Gastrocnemius medialis (tissue), 4 donors: ENCODE measurements at regions not wholly inside any gene's neighbourhood (a gene's known extent, or its start where the extent isn't known, plus 50 kb on each side); places are given as distances from the start of the nearest gene placed in this dataset.

Source experiments
- ATAC-seq, 2 donors: fragments of 150-250 bp; one replicate each; pipeline ENCODE4 v1.9.1; 2016
- DNase-seq, 2 donors: peaks; one replicate each; pipeline ENCODE4 v3.0.0-alpha.2; 2019
- H3K27ac ChIP-seq, 4 donors: fragments of 200-600 bp; sonication (generic); 1 replicate in 1 of 4; 2 replicates in 3 of 4; pipeline ENCODE4 v1.5.1; 2016 to 2018; ENCODE audit warnings: mild to moderate bottlenecking in 2 of 4, moderate library complexity in 1 of 4
- H3K27me3 ChIP-seq, 3 donors: fragments of 200-600 bp; sonication (generic) in 2 of 3; 1 replicate in 1 of 3; 2 replicates in 2 of 3; pipeline versions ENCODE4 v1.5.1 to v1.6.0; 2016 to 2019; ENCODE audit warnings: mild to moderate bottlenecking in 1 of 3, moderate library complexity in 1 of 3
- H3K36me3 ChIP-seq, 2 donors: fragments of 200-600 bp; sonication (generic) in 1 of 2; one replicate each; pipeline ENCODE4 v1.5.1; 2017 to 2018
- H3K4me1 ChIP-seq, 2 donors: fragments of 200-600 bp; sonication (generic) in 1 of 2; one replicate each; pipeline ENCODE4 v1.5.1; 2016 to 2017; ENCODE audit warnings: mild to moderate bottlenecking in 2 of 2
- H3K4me3 ChIP-seq, 4 donors: fragments of 200-600 bp; sonication (generic) in 3 of 4; 1 replicate in 1 of 4; 2 replicates in 3 of 4; pipeline ENCODE4 v1.5.1; 2016 to 2019; ENCODE audit warnings: mild to moderate bottlenecking in 2 of 4
- H3K9me3 ChIP-seq, 3 donors: fragments of 200-600 bp; sonication (generic) in 2 of 3; 1 replicate in 1 of 3; 2 replicates in 2 of 3; pipeline ENCODE4 v1.5.1; 2016 to 2019
- POLR2A ChIP-seq, 2 donors: fragments of 450-650 bp; IDR thresholded peaks; one replicate each; pipeline ENCODE4 v1.6.1; 2017; ENCODE audit warnings: antibody characterized with exemption in 2 of 2, mild to moderate bottlenecking in 2 of 2, moderate library complexity in 2 of 2
- in situ Hi-C, 4 donors: fragments of 200-750 bp; cut with MboI; loops; one replicate each; pipeline versions ENCODE4 v1.15.0 to v1.8.0; 2017; ENCODE audit warnings: low sequenced_read_pairs in 4 of 4
- intact Hi-C: fragments of 100-400 bp; cut with DNase I; formaldehyde crosslinking; loops from one replicate; pipeline ENCODE4 v1.15.1; 2023; ENCODE audit warnings: low total_unique reads
- TF ChIP-seq, protein P1 (sequence below), 5 experiments: fragments of 450-650 bp in 3 of 5; fragments of 200-600 bp in 2 of 5; sonication (generic) in 2 of 5; IDR thresholded peaks in 4 of 5; conservative IDR thresholded peaks in 1 of 5; 1 replicate in 4 of 5; 2 replicates in 1 of 5; pipeline ENCODE4 v1.5.1; 2016 to 2019; ENCODE audit warnings: antibody characterized with exemption in 5 of 5, mild to moderate bottlenecking in 3 of 5, moderate library complexity in 3 of 5

DNA sequence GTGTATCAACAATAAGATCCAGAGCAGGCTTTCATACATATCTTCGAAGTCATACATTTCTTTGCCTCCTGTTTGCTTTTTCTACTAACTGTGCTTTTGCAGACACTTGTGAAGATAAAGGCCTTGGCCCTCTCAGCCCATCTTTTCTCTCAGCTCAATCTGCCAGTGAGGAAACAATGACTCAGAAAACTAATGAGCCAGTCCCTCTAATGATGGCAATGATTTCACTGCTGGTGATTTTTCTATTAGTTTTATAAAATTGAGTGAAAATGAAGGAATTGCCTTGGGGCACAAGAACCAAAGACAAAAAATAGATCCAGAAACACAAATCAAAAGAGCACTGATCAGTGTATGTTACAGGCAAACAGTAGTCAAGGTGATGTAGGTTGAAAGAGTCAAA lies 167.7 kb upstream of the PPP2R2B start:
- intact Hi-C loops, result no loop called here
- no peak for TF ChIP-seq POLR2A (IDR thresholded peaks at IDR 0.05)
- TF ChIP-seq, protein P1, sequence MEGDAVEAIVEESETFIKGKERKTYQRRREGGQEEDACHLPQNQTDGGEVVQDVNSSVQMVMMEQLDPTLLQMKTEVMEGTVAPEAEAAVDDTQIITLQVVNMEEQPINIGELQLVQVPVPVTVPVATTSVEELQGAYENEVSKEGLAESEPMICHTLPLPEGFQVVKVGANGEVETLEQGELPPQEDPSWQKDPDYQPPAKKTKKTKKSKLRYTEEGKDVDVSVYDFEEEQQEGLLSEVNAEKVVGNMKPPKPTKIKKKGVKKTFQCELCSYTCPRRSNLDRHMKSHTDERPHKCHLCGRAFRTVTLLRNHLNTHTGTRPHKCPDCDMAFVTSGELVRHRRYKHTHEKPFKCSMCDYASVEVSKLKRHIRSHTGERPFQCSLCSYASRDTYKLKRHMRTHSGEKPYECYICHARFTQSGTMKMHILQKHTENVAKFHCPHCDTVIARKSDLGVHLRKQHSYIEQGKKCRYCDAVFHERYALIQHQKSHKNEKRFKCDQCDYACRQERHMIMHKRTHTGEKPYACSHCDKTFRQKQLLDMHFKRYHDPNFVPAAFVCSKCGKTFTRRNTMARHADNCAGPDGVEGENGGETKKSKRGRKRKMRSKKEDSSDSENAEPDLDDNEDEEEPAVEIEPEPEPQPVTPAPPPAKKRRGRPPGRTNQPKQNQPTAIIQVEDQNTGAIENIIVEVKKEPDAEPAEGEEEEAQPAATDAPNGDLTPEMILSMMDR (IDR thresholded peaks at IDR 0.05 in 4 of 5, conservative IDR thresholded peaks at IDR 0.05 in 1 of 5), result no peak
- in situ Hi-C loops, result no loop called here

DNA sequence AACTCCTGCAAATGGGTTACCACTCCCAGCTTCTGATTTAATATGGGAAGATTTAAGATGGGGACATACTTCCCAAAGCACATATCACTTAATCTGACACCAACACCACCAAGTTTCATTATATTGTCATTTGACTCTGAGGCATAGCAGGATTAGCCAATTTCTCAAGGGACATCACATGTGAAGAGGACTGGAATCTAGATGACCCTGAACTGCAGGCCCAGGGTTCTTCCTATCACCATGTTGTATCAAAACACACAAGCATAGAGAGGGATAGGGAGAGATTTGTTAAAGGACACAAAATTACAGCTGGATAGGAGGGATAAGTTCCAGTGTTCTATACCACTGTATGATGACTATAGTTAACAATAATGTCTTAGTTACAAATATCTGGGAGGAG lies 168.3 kb upstream of the PPP2R2B start:
- DNase-seq (no peak), ATAC-seq (no peak)
- intact Hi-C loops, result no loop called here
- TF ChIP-seq, protein P1 (IDR thresholded peaks at IDR 0.05 in 4 of 5, conservative IDR thresholded peaks at IDR 0.05 in 1 of 5), result no peak
- TF ChIP-seq POLR2A (IDR thresholded peaks at IDR 0.05), result no peak
- Histone ChIP-seq H3K9me3 (no peaks in the 10 kb centered on the region), H3K4me3 (no peak overlapping the region), H3K27ac (no peak overlapping the region), H3K36me3 (no peaks in the 10 kb centered on the region), H3K27me3 (no peaks in the 10 kb centered on the region), H3K4me1 (no peaks in the 10 kb centered on the region)
- in situ Hi-C loops, result no loop called here

More for the DNA sequence above, 167.7 kb upstream of the PPP2R2B start:
- Histone ChIP-seq H3K4me1 (no peaks in the 10 kb centered on the region), H3K27ac (no peak overlapping the region), H3K9me3 (no peaks in the 10 kb centered on the region), H3K36me3 (no peaks in the 10 kb centered on the region), H3K4me3 (no peak overlapping the region), H3K27me3 (no peaks in the 10 kb centered on the region)
- no peak for DNase-seq
- ATAC-seq, result no peak

DNA sequence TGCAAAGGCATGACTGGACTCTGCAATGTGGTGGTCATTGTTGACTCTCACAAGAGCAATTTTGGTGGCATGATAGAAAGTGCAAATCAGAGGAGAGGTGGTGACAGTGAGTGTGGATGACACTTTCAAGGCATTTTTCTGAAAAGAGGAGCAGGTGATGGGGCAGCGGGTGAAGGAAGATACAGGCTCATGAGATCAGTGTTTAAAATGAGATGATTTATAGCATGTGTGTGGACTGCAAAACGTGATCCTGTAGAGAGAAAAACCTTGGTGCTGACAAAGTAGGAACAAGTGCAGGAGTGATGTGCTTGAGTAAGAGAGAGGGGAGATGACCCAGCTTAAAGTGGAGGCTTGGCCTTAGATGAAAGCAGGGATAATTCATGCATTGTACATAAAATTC lies 171.2 kb upstream of the PPP2R2B start:
- DNase-seq (no peak), ATAC-seq (no peak)
- no peak overlapping the region for H3K27ac ChIP-seq
- H3K4me1 ChIP-seq, result no peaks in the 10 kb centered on the region
- H3K36me3 ChIP-seq, result no peaks in the 10 kb centered on the region
- H3K9me3 ChIP-seq, result no peaks in the 10 kb centered on the region
- intact Hi-C loops, result no loop called here
- in situ Hi-C loops, result no loop called here
- no peak for TF ChIP-seq POLR2A (IDR thresholded peaks at IDR 0.05)
- TF ChIP-seq, protein P1 (IDR thresholded peaks at IDR 0.05 in 4 of 5, conservative IDR thresholded peaks at IDR 0.05 in 1 of 5), result no peak
- peaks cover 0 to 8% (median 0%) of the 10 kb centered on the region in 3 donors for H3K27me3 ChIP-seq
- no peak overlapping the region for H3K4me3 ChIP-seq

DNA sequence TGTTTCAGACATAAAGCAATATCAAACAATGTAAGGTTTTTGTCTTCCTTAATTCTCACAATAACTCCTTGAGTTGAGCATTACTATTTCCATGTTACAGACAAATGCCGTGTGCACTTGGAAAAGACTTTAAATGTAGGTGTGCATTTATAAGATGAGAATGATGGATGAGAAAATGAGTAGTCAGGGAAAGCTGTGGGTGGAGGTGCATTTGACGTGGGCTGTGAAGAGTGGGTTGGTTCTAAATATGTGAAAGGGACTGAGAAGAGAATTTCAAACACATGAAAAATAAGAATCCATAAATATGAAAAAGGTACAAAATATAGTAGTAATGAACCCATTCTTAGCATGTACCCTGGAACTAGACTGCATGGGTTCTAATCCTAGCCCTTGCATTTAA lies 171.6 kb upstream of the PPP2R2B start:
- intact Hi-C loops, result no loop called here
- ATAC-seq (no peak), DNase-seq (no peak)
- Histone ChIP-seq H3K27ac (no peak overlapping the region), H3K36me3 (no peaks in the 10 kb centered on the region), H3K9me3 (no peaks in the 10 kb centered on the region), H3K4me1 (no peaks in the 10 kb centered on the region), H3K27me3 (peaks cover 0 to 8% (median 0%) of the 10 kb centered on the region in 3 donors), H3K4me3 (no peak overlapping the region)
- TF ChIP-seq, protein P1 (IDR thresholded peaks at IDR 0.05 in 4 of 5, conservative IDR thresholded peaks at IDR 0.05 in 1 of 5), result no peak
- in situ Hi-C loops, result no loop called here

DNA sequence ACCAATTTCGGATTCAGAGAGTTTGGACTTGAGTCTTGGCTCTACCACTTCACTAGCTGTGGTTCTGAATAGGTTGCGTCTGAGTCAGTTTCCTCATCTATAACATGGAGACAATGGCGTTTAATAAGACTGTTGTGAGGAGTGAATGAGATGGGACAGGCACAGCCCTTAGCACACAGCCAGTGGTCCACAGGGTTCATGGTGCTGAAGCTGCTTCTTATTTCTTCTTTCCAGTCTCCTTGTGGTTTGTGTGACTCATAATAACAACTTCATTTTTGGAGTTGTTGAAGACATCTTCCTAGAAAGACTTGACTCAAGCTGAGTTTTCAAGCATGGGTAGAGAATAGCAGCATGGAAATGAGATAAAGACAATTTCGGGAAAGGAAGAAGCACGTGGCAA lies 172.6 kb upstream of the PPP2R2B start:
- intact Hi-C loops, result no loop called here
- in situ Hi-C loops, result no loop called here
- ATAC-seq, result no peak

More for the DNA sequence above, 172.6 kb upstream of the PPP2R2B start:
- no peak for DNase-seq
- TF ChIP-seq, protein P1 (IDR thresholded peaks at IDR 0.05 in 4 of 5, conservative IDR thresholded peaks at IDR 0.05 in 1 of 5), result no peak
- no peak for TF ChIP-seq POLR2A (IDR thresholded peaks at IDR 0.05)
- Histone ChIP-seq H3K9me3 (no peaks in the 10 kb centered on the region), H3K27ac (no peak overlapping the region), H3K4me3 (no peak overlapping the region), H3K36me3 (no peaks in the 10 kb centered on the region), H3K4me1 (no peaks in the 10 kb centered on the region), H3K27me3 (peaks cover 0 to 8% (median 0%) of the 10 kb centered on the region in 3 donors)
